ENCODE measurements at regions not wholly inside any gene's neighbourhood (a gene's known extent, or its start where the extent isn't known, plus 50 kb on each side); places are given as distances from the start of the nearest gene placed in this dataset.

DNA sequence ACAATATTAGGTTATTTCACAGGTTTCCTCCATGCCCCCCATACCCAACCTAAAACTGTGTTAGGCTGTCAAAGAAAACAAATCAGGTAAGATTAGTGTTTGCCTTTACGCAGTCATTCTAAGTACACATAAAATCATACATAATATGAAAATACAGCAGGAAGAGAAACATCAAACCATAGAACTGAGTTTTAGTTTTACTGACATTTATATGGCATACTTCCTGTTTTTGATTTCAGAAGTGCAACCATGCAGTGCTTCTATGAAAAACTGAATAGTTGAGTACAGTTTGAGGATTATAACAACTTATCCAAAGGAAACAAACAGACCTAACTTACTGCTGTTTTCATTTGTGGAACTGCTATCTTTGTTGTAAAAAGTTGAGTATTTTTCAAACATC lies 91.3 kb downstream of the KCNRG start:
- TF ChIP-seq EZH2 (IDR thresholded peaks at IDR 0.05; ENCODE audit: low read depth) (no peak), CTCF (conservative IDR thresholded peaks at IDR 0.05) (no peak)

Data from PC-9 (cell line).